ENCODE measurements at regions not wholly inside any gene's neighbourhood (a gene's known extent, or its start where the extent isn't known, plus 50 kb on each side); places are given as distances from the start of the nearest gene placed in this dataset.
"Not testable (repeated sequence)": the region's sequence is repeated elsewhere in the genome, so short reads cannot be mapped to it uniquely, and the experiment has no call there.

GRCh38 chr15:62254137-62254934 is 89.3 kb upstream of the C2CD4B start:
- ATAC-seq (peak; percentile 75), DNase-seq (ENCODE audit: low spot score in 2 of 2) (peak; percentile 59 to 81)
- Mint-ChIP-seq H3K4me3 (no peak overlapping the region), H3K4me1 (peaks cover 22% of the 10 kb centered on the region), H3K27ac (no peak overlapping the region), H3K36me3 (no peaks in the 10 kb centered on the region), H3K9me3 (no peaks in the 10 kb centered on the region)

GRCh38 chr15:62256430-62256829 is 91.3 kb upstream of the C2CD4B start:
- H3K36me3 Mint-ChIP-seq; H3K27ac Mint-ChIP-seq; ATAC-seq; DNase-seq (ENCODE audit: low spot score in 2 of 2); H3K4me3 Mint-ChIP-seq; H3K9me3 Mint-ChIP-seq: not testable (repeated sequence)
- peaks cover 22% of the 10 kb centered on the region for H3K4me1 Mint-ChIP-seq

GRCh38 chr15:62257996-62258521 is 93.0 kb upstream of the C2CD4B start:
- Mint-ChIP-seq H3K9me3 (peaks cover 12% of the 10 kb centered on the region), H3K4me1 (peaks cover 22% of the 10 kb centered on the region), H3K36me3 (no peaks in the 10 kb centered on the region), H3K4me3 (no peak overlapping the region), H3K27ac (no peak overlapping the region)
- ATAC-seq (no peak), DNase-seq (ENCODE audit: low spot score in 2 of 2) (no peak)

- no peak for DNase-seq (ENCODE audit: low spot score in 2 of 2)
- H3K4me3 Mint-ChIP-seq: no peak overlapping the region
- peaks cover 17% of the 10 kb centered on the region for H3K9me3 Mint-ChIP-seq
- peak overlapping the region; percentile 72 for H3K27ac Mint-ChIP-seq
- no peaks in the 10 kb centered on the region for H3K36me3 Mint-ChIP-seq
- no peak for ATAC-seq
- no peaks in the 10 kb centered on the region for H3K4me1 Mint-ChIP-seq
These were observed 97.3 kb upstream of the C2CD4B start for GRCh38 chr15:62262305-62262941.

GRCh38 chr15:62264196-62264595 is 99.1 kb upstream of the C2CD4B start:
- Mint-ChIP-seq H3K4me1 (no peaks in the 10 kb centered on the region), H3K9me3 (peaks cover 22% of the 10 kb centered on the region), H3K36me3 (no peaks in the 10 kb centered on the region), H3K27ac (no peak overlapping the region), H3K4me3 (no peak overlapping the region)
- no peak for DNase-seq (ENCODE audit: low spot score in 2 of 2)
- no peak for ATAC-seq

GRCh38 chr15:62269504-62269903 is 104.4 kb upstream of the C2CD4B start:
- Mint-ChIP-seq H3K36me3 (no peaks in the 10 kb centered on the region), H3K27ac (no peak overlapping the region), H3K4me3 (no peak overlapping the region), H3K4me1 (no peaks in the 10 kb centered on the region), H3K9me3 (peaks cover 14% of the 10 kb centered on the region)
- DNase-seq (ENCODE audit: low spot score in 2 of 2): no peak
- ATAC-seq: no peak

- no peak for DNase-seq (ENCODE audit: low spot score in 2 of 2)
- ATAC-seq: no peak
- H3K9me3 Mint-ChIP-seq: peaks cover 14% of the 10 kb centered on the region
- no peaks in the 10 kb centered on the region for H3K4me1 Mint-ChIP-seq
- H3K27ac Mint-ChIP-seq: no peak overlapping the region
- H3K36me3 Mint-ChIP-seq: no peaks in the 10 kb centered on the region
- H3K4me3 Mint-ChIP-seq: no peak overlapping the region
These were observed 105.3 kb upstream of the C2CD4B start for GRCh38 chr15:62270216-62270921.

GRCh38 chr15:62272290-62272689 is 107.2 kb upstream of the C2CD4B start:
- H3K36me3 Mint-ChIP-seq: no peaks in the 10 kb centered on the region

GRCh38 chr15:62275831-62276230 is 110.7 kb upstream of the C2CD4B start:
- H3K4me1 Mint-ChIP-seq: no peaks in the 10 kb centered on the region
- H3K36me3 Mint-ChIP-seq: no peaks in the 10 kb centered on the region
- no peak overlapping the region for H3K4me3 Mint-ChIP-seq
- ATAC-seq: no peak
- no peak overlapping the region for H3K27ac Mint-ChIP-seq
- no peak for DNase-seq (ENCODE audit: low spot score in 2 of 2)
- peaks cover 2% of the 10 kb centered on the region for H3K9me3 Mint-ChIP-seq

More at GRCh38 chr15:62272290-62272689, 107.2 kb upstream of the C2CD4B start:
- peaks cover 10% of the 10 kb centered on the region for H3K9me3 Mint-ChIP-seq
- ATAC-seq: no peak
- no peak overlapping the region for H3K27ac Mint-ChIP-seq
- H3K4me3 Mint-ChIP-seq: no peak overlapping the region
- DNase-seq (ENCODE audit: low spot score in 2 of 2): no peak
- H3K4me1 Mint-ChIP-seq: no peaks in the 10 kb centered on the region

- Mint-ChIP-seq H3K4me1 (no peaks in the 10 kb centered on the region), H3K27ac (no peak overlapping the region), H3K4me3 (no peak overlapping the region), H3K36me3 (no peaks in the 10 kb centered on the region), H3K9me3 (no peaks in the 10 kb centered on the region)
- DNase-seq (ENCODE audit: low spot score in 2 of 2) (no peak), ATAC-seq (no peak)
These were observed 112.8 kb upstream of the C2CD4B start for GRCh38 chr15:62277816-62278394.

GRCh38 chr15:62278534-62278933 is 113.4 kb upstream of the C2CD4B start:
- Mint-ChIP-seq H3K27ac (no peak overlapping the region), H3K4me1 (no peaks in the 10 kb centered on the region), H3K36me3 (no peaks in the 10 kb centered on the region), H3K9me3 (no peaks in the 10 kb centered on the region), H3K4me3 (no peak overlapping the region)
- ATAC-seq (no peak), DNase-seq (ENCODE audit: low spot score in 2 of 2) (no peak)

- H3K4me1 Mint-ChIP-seq: no peaks in the 10 kb centered on the region
- no peaks in the 10 kb centered on the region for H3K36me3 Mint-ChIP-seq
- no peaks in the 10 kb centered on the region for H3K9me3 Mint-ChIP-seq
- H3K27ac Mint-ChIP-seq: no peak overlapping the region
- no peak for DNase-seq (ENCODE audit: low spot score in 2 of 2)
- ATAC-seq: no peak
- no peak overlapping the region for H3K4me3 Mint-ChIP-seq
These were observed 114.0 kb upstream of the C2CD4B start for GRCh38 chr15:62279041-62279440.

GRCh38 chr15:62280625-62281024 is 115.5 kb upstream of the C2CD4B start:
- ATAC-seq (no peak), DNase-seq (ENCODE audit: low spot score in 2 of 2) (no peak)
- Mint-ChIP-seq H3K9me3 (no peaks in the 10 kb centered on the region), H3K4me1 (no peaks in the 10 kb centered on the region), H3K36me3 (no peaks in the 10 kb centered on the region), H3K27ac (no peak overlapping the region), H3K4me3 (no peak overlapping the region)

GRCh38 chr15:62281801-62282200 is 116.7 kb upstream of the C2CD4B start:
- H3K36me3 Mint-ChIP-seq; ATAC-seq; H3K9me3 Mint-ChIP-seq; H3K4me1 Mint-ChIP-seq; DNase-seq (ENCODE audit: low spot score in 2 of 2); H3K4me3 Mint-ChIP-seq; H3K27ac Mint-ChIP-seq: not testable (repeated sequence)

Measured in stimulated activated effector memory CD8-positive, alpha-beta T cell treated with anti-CD3 and anti-CD28 coated beads, Interleukin-12 subunit alpha, Interleukin-12 subunit beta, amount 100 ng/mL, for 72 hours (primary cell).